HCT116 (cell line): ENCODE measurements at regions not wholly inside any gene's neighbourhood (a gene's known extent, or its start where the extent isn't known, plus 50 kb on each side); places are given as distances from the start of the nearest gene placed in this dataset.

Experiments
- ATAC-seq: fragments of 200-7000 bp; cut with Tn5 transposase; 2 replicates; pipeline ENCODE4 v1.9.1; 2020; ENCODE audit warnings: mild to moderate bottlenecking, moderate library complexity
- BruUV-seq: library from RNA; stranded (reverse); fragments of 400-500 nt; replicated peaks from 2 replicates; lab custom pipeline; 2021; lab: Mats Ljungman, UMichigan
- CTCF ChIA-PET: fragments of 300-600 bp; sonication (Branson Sonifier 250); formaldehyde crosslinking; loops from one replicate; lab custom pipeline; 2021; ENCODE audit warnings: antibody characterized with exemption; lab: Charles Lee
- POLR2A ChIA-PET: fragments of 300-600, 350-600 bp; sonication (Branson Sonifier 250); formaldehyde crosslinking; loops from one replicate; lab custom pipeline; 2021; ENCODE audit warnings: antibody characterized with exemption; lab: Charles Lee
- RAD21 ChIA-PET, 2 experiments: fragments of 300-600 bp; sonication (Branson Sonifier 250); formaldehyde crosslinking; loops; one replicate each; lab custom pipeline; 2023; ENCODE audit warnings: low total read pairs in 2 of 2; ENCODE audit not compliant: uncharacterized antibody in 2 of 2, unreplicated experiment in 2 of 2, low non-redundant PET in 1 of 2; lab: Charles Lee
- DNase-seq: peaks from one replicate; pipeline ENCODE4 v3.0.0-alpha.2; 2010; ENCODE audit warnings: low read depth, low spot score
- H2AFZ ChIP-seq: fragments of 200-600 bp; shearing (Covaris generic), sonication (generic); 2 replicates; pipeline ENCODE4 v1.6.1; 2017; ENCODE audit warnings: low read depth, mixed run types, mixed read lengths, antibody characterized with exemption, low read length; ENCODE audit not compliant: poor library complexity, severe bottlenecking
- H3K27ac ChIP-seq: 2 replicates; pipeline ENCODE4 v1.5.1; 2012; ENCODE audit warnings: low read depth, low read length
- H3K27me3 ChIP-seq: fragments of 200-600 bp; sonication (generic); 2 replicates; pipeline ENCODE4 v1.6.1; 2016; ENCODE audit warnings: mixed run types, low read length, mixed read lengths; ENCODE audit not compliant: insufficient read depth
- H3K36me3 ChIP-seq, 2 experiments: fragments of 200-500 bp in 1 of 2; fragments of 200-600 bp in 1 of 2; sonication (Bioruptor generic) in 1 of 2; sonication (generic) in 1 of 2; 2 replicates each; pipeline versions ENCODE4 v1.5.1 to v1.6.1; 2014 to 2016; ENCODE audit warnings: low read length in 2 of 2, inconsistent platforms in 1 of 2, mixed read lengths in 1 of 2, mixed run types in 1 of 2; ENCODE audit not compliant: insufficient read depth in 2 of 2, control insufficient read depth in 1 of 2
- H3K4me1 ChIP-seq, 2 experiments: fragments of 200-600 bp in 1 of 2; sonication (generic) in 1 of 2; 2 replicates each; pipeline versions ENCODE4 v1.5.1 to v1.6.1; 2012 to 2017; ENCODE audit warnings: low read length in 2 of 2, inconsistent platforms in 1 of 2, mild to moderate bottlenecking in 1 of 2, mixed read lengths in 1 of 2, mixed run types in 1 of 2, moderate library complexity in 1 of 2; ENCODE audit not compliant: insufficient read depth in 2 of 2, control insufficient read depth in 1 of 2
- H3K4me2 ChIP-seq: fragments of 200-600 bp; sonication (generic); 2 replicates; pipeline ENCODE4 v1.6.1; 2017; ENCODE audit warnings: mixed run types, low read length, mixed read lengths
- H3K4me3 ChIP-seq, 2 experiments: fragments of 200-600 bp in 1 of 2; sonication (generic) in 1 of 2; replicated peaks in 1 of 2; 2 replicates each; pipeline ENCODE4 v1.5.1; 2011 to 2016; ENCODE audit warnings: low read length in 2 of 2, control low read depth in 1 of 2, low read depth in 1 of 2, mild to moderate bottlenecking in 1 of 2, mixed read lengths in 1 of 2, mixed run types in 1 of 2
- H3K79me2 ChIP-seq: fragments of 200-600 bp; sonication (generic); 2 replicates; pipeline ENCODE4 v1.6.1; 2017; ENCODE audit warnings: mild to moderate bottlenecking, mixed run types, low read length, moderate library complexity, mixed read lengths; ENCODE audit not compliant: insufficient read depth
- H3K9ac ChIP-seq: fragments of 200-600 bp; sonication (generic); 2 replicates; pipeline ENCODE4 v1.6.1; 2016; ENCODE audit warnings: low read length, mixed read lengths
- H3K9me2 ChIP-seq: fragments of 200-600 bp; sonication (generic), shearing (Covaris generic); 2 replicates; pipeline ENCODE4 v1.6.1; 2017; ENCODE audit warnings: mixed run types, mild to moderate bottlenecking, moderate library complexity; ENCODE audit not compliant: insufficient read depth
- H3K9me3 ChIP-seq, 2 experiments: fragments of 200-500 bp in 1 of 2; fragments of 200-600 bp in 1 of 2; sonication (Bioruptor generic) in 1 of 2; sonication (generic) in 1 of 2; 2 replicates each; pipeline ENCODE4 v1.6.1; 2014 to 2017; ENCODE audit warnings: low read length in 2 of 2, mixed read lengths in 2 of 2, inconsistent platforms in 1 of 2, low read depth in 1 of 2, mild to moderate bottlenecking in 1 of 2, mixed run types in 1 of 2, moderate library complexity in 1 of 2; ENCODE audit not compliant: control insufficient read depth in 1 of 2, insufficient read depth in 1 of 2
- H4K20me1 ChIP-seq: fragments of 200-600 bp; sonication (generic), shearing (Covaris generic); 2 replicates; pipeline ENCODE4 v1.6.1; 2017; ENCODE audit warnings: mixed run types, mild to moderate bottlenecking, moderate library complexity; ENCODE audit not compliant: insufficient read depth
- CBX3 ChIP-seq: IDR thresholded peaks from 2 replicates; pipeline ENCODE4 v1.6.1; 2012; ENCODE audit warnings: low read depth
- CEBPB ChIP-seq: IDR thresholded peaks from 2 replicates; pipeline ENCODE4 v1.6.1; 2012; ENCODE audit warnings: low read depth
- ELF1 ChIP-seq: IDR thresholded peaks from 2 replicates; pipeline ENCODE4 v1.6.1; 2012; ENCODE audit warnings: low read depth, borderline replicate concordance
- EZH2 ChIP-seq: fragments of 200-600 bp; sonication (generic); IDR thresholded peaks from 2 replicates; pipeline ENCODE4 v1.6.1; 2017; ENCODE audit warnings: antibody characterized with exemption, mixed run types
- EZH2phosphoT487 ChIP-seq: fragments of 200-600 bp; IDR thresholded peaks from 2 replicates; pipeline ENCODE4 v1.6.1; 2018; ENCODE audit warnings: antibody characterized with exemption, borderline replicate concordance
- FOSL1 ChIP-seq: IDR thresholded peaks from 2 replicates; pipeline ENCODE4 v1.6.1; 2012; ENCODE audit warnings: low read depth
- JUND ChIP-seq: IDR thresholded peaks from 2 replicates; pipeline ENCODE4 v1.6.1; 2012
- POLR2AphosphoS5 ChIP-seq: IDR thresholded peaks from 2 replicates; pipeline ENCODE4 v1.6.1; 2011; ENCODE audit warnings: mild to moderate bottlenecking, low read depth, low read length, moderate library complexity
- RAD21 ChIP-seq: IDR thresholded peaks from 2 replicates; pipeline ENCODE4 v1.6.1; 2012; ENCODE audit warnings: low read depth, mild to moderate bottlenecking
- SIN3A ChIP-seq: IDR thresholded peaks from 2 replicates; pipeline ENCODE4 v1.6.1; 2012; ENCODE audit warnings: low read depth
- SP1 ChIP-seq: IDR thresholded peaks from 2 replicates; pipeline ENCODE4 v1.6.1; 2012; ENCODE audit warnings: low read depth
- TCF7L2 ChIP-seq: IDR thresholded peaks from 2 replicates; pipeline ENCODE4 v1.7.0; 2011; ENCODE audit warnings: borderline replicate concordance, inconsistent platforms; ENCODE audit not compliant: insufficient read depth, insufficient read length; ENCODE audit errors: extremely low read depth
- YY1 ChIP-seq: IDR thresholded peaks from 2 replicates; pipeline ENCODE4 v1.6.1; 2011; ENCODE audit warnings: low read length, low read depth, moderate library complexity, mild to moderate bottlenecking; ENCODE audit not compliant: insufficient replicate concordance; ENCODE audit errors: extremely low read depth
- ZFX ChIP-seq: fragments of 450-650 bp; IDR thresholded peaks from 2 replicates; pipeline ENCODE4 v1.6.1; 2017
- intact Hi-C: fragments of 100-400 bp; cut with micrococcal nuclease; formaldehyde crosslinking; loops from 2 replicates; pipeline ENCODE4 v1.10.0; 2022
- TF ChIP-seq, protein P1 (sequence below): IDR thresholded peaks from 2 replicates; pipeline ENCODE4 v1.6.1; 2011; ENCODE audit warnings: mild to moderate bottlenecking, low read length, moderate library complexity; ENCODE audit not compliant: insufficient replicate concordance; ENCODE audit errors: extremely low read depth
- TF ChIP-seq, protein P2 (sequence below): IDR thresholded peaks from 2 replicates; pipeline ENCODE4 v1.6.1; 2012
- TF ChIP-seq, protein P3 (sequence below): IDR thresholded peaks from 2 replicates; pipeline ENCODE4 v1.6.1; 2012; ENCODE audit warnings: low read depth
- TF ChIP-seq, protein P4 (sequence below): IDR thresholded peaks from 2 replicates; pipeline ENCODE4 v1.6.1; 2012
- TF ChIP-seq, protein P5 (sequence below), 3 experiments: fragments of 200-600 bp in 1 of 3; sonication (generic) in 1 of 3; IDR thresholded peaks in 2 of 3; conservative IDR thresholded peaks in 1 of 3; 2 replicates each; pipeline ENCODE4 v1.5.1; 2012 to 2017; ENCODE audit warnings: low read depth in 2 of 3, low read length in 2 of 3, antibody characterized with exemption in 1 of 3, borderline replicate concordance in 1 of 3, control low read depth in 1 of 3, mild to moderate bottlenecking in 1 of 3, mixed read lengths in 1 of 3, mixed run types in 1 of 3, moderate library complexity in 1 of 3; ENCODE audit not compliant: insufficient read depth in 1 of 3

DNA sequence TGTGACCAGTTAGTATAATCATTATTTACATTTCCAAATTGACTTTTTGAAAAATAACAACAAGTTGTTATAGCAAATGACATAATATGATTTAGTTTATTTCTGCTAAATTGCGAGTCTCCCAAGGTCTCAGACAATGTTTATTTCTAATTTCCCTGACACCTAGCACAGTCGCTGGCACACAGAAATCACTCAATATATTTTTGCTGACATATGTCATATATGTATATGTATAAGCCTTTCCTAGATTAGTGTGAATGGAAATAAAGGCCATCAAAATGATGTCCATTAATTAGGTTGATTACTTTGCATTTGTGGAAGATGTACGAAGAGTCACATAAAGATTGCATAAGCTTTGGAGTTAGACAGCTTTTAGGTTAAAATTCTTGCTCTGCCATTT lies 136.7 kb upstream of the CDH2 start (continued):
- TF ChIP-seq CBX3 (no peak), POLR2AphosphoS5 (no peak), JUND (no peak), RAD21 (no peak)

DNA sequence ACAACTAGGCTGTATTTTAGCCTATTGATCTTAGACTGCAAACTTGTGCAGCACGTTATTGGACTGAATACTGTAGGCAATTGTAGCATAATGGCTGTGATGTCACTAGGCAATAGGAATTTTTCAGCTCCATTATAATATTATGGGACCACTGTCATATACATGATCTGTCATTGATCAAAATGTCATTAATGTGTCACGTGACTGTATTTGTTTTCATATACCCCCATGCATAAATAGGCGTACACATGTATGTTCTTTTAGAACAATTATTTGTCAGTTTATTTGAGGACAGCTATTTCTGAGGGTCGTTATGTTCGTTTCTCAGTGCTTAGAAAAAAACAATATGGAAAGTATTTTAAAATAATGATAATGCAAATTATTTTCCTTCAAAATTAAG lies 111.9 kb upstream of the CDH2 start:
- ChIA-PET RAD21 (no interaction called here), POLR2A (no interaction called here), CTCF (no interaction called here)
- intact Hi-C loops, result no loop called here
- no peaks in the 10 kb centered on the region for H3K79me2 ChIP-seq
- no TSS peak for BruUV-seq
- no peaks in the 10 kb centered on the region for H4K20me1 ChIP-seq
- no peak for ATAC-seq
- no peaks in the 10 kb centered on the region for H3K9me2 ChIP-seq
- H3K9me3 ChIP-seq, result no peaks in the 10 kb centered on the region
- no peak overlapping the region for H2AFZ ChIP-seq
- H3K4me3 ChIP-seq, result no peak overlapping the region
- H3K9ac ChIP-seq, result no peak overlapping the region
- no peak for DNase-seq
- H3K4me1 ChIP-seq, result no peaks in the 10 kb centered on the region
- no peaks in the 10 kb centered on the region for H3K27me3 ChIP-seq
- no peak overlapping the region for H3K27ac ChIP-seq
- H3K36me3 ChIP-seq, result no peaks in the 10 kb centered on the region
- H3K4me2 ChIP-seq, result no peak overlapping the region
- TF ChIP-seq, protein P1, sequence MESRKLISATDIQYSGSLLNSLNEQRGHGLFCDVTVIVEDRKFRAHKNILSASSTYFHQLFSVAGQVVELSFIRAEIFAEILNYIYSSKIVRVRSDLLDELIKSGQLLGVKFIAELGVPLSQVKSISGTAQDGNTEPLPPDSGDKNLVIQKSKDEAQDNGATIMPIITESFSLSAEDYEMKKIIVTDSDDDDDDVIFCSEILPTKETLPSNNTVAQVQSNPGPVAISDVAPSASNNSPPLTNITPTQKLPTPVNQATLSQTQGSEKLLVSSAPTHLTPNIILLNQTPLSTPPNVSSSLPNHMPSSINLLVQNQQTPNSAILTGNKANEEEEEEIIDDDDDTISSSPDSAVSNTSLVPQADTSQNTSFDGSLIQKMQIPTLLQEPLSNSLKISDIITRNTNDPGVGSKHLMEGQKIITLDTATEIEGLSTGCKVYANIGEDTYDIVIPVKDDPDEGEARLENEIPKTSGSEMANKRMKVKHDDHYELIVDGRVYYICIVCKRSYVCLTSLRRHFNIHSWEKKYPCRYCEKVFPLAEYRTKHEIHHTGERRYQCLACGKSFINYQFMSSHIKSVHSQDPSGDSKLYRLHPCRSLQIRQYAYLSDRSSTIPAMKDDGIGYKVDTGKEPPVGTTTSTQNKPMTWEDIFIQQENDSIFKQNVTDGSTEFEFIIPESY, result no peak
- TF ChIP-seq, protein P2, sequence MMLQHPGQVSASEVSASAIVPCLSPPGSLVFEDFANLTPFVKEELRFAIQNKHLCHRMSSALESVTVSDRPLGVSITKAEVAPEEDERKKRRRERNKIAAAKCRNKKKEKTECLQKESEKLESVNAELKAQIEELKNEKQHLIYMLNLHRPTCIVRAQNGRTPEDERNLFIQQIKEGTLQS, result no peak
- TF ChIP-seq POLR2AphosphoS5 (no peak), FOSL1 (no peak), ZFX (no peak), ELF1 (no peak), EZH2phosphoT487 (no peak), TCF7L2 (no peak), RAD21 (no peak), CEBPB (no peak), EZH2 (no peak), JUND (no peak), CBX3 (no peak), SIN3A (no peak), YY1 (no peak), SP1 (no peak)
- TF ChIP-seq, protein P3, sequence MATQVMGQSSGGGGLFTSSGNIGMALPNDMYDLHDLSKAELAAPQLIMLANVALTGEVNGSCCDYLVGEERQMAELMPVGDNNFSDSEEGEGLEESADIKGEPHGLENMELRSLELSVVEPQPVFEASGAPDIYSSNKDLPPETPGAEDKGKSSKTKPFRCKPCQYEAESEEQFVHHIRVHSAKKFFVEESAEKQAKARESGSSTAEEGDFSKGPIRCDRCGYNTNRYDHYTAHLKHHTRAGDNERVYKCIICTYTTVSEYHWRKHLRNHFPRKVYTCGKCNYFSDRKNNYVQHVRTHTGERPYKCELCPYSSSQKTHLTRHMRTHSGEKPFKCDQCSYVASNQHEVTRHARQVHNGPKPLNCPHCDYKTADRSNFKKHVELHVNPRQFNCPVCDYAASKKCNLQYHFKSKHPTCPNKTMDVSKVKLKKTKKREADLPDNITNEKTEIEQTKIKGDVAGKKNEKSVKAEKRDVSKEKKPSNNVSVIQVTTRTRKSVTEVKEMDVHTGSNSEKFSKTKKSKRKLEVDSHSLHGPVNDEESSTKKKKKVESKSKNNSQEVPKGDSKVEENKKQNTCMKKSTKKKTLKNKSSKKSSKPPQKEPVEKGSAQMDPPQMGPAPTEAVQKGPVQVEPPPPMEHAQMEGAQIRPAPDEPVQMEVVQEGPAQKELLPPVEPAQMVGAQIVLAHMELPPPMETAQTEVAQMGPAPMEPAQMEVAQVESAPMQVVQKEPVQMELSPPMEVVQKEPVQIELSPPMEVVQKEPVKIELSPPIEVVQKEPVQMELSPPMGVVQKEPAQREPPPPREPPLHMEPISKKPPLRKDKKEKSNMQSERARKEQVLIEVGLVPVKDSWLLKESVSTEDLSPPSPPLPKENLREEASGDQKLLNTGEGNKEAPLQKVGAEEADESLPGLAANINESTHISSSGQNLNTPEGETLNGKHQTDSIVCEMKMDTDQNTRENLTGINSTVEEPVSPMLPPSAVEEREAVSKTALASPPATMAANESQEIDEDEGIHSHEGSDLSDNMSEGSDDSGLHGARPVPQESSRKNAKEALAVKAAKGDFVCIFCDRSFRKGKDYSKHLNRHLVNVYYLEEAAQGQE, result no peak
- TF ChIP-seq, protein P4, sequence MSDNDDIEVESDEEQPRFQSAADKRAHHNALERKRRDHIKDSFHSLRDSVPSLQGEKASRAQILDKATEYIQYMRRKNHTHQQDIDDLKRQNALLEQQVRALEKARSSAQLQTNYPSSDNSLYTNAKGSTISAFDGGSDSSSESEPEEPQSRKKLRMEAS, result no peak
- TF ChIP-seq, protein P5, sequence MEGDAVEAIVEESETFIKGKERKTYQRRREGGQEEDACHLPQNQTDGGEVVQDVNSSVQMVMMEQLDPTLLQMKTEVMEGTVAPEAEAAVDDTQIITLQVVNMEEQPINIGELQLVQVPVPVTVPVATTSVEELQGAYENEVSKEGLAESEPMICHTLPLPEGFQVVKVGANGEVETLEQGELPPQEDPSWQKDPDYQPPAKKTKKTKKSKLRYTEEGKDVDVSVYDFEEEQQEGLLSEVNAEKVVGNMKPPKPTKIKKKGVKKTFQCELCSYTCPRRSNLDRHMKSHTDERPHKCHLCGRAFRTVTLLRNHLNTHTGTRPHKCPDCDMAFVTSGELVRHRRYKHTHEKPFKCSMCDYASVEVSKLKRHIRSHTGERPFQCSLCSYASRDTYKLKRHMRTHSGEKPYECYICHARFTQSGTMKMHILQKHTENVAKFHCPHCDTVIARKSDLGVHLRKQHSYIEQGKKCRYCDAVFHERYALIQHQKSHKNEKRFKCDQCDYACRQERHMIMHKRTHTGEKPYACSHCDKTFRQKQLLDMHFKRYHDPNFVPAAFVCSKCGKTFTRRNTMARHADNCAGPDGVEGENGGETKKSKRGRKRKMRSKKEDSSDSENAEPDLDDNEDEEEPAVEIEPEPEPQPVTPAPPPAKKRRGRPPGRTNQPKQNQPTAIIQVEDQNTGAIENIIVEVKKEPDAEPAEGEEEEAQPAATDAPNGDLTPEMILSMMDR (IDR thresholded peaks at IDR 0.05 in 2 of 3, conservative IDR thresholded peaks at IDR 0.05 in 1 of 3; ENCODE audit: borderline replicate concordance in 1 of 3, insufficient read depth in 1 of 3, low read depth in 2 of 3, low read length in 2 of 3), result no peak
